Fibroblast of gingiva (primary cell): ENCODE measurements at regions not wholly inside any gene's neighbourhood (a gene's known extent, or its start where the extent isn't known, plus 50 kb on each side); places are given as distances from the start of the nearest gene placed in this dataset.

ENCODE experiments used
- DNase-seq: peaks from one replicate; pipeline ENCODE4 v3.0.0-alpha.2; 2011; ENCODE audit warnings: low read depth

DNA sequence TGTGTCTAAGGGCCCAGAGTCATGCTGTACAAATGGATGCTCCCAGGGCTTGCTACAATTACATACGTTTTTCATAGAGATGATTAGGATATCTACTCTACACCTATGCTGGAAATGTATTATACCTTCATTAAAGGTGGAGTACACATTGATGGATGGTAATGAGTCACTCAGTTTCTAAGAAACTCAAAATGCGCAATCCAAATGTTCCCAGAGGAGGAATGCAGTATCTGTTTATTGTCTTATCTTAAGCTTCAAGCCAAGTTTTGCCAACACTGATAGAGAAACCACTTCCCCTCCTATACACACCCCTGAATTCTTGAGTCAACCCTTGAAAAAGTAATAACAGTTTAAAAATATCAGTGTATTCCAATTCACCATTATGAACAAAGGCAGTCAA, 266.6 kb upstream of the FAR2 start:
- no peak for DNase-seq

DNA sequence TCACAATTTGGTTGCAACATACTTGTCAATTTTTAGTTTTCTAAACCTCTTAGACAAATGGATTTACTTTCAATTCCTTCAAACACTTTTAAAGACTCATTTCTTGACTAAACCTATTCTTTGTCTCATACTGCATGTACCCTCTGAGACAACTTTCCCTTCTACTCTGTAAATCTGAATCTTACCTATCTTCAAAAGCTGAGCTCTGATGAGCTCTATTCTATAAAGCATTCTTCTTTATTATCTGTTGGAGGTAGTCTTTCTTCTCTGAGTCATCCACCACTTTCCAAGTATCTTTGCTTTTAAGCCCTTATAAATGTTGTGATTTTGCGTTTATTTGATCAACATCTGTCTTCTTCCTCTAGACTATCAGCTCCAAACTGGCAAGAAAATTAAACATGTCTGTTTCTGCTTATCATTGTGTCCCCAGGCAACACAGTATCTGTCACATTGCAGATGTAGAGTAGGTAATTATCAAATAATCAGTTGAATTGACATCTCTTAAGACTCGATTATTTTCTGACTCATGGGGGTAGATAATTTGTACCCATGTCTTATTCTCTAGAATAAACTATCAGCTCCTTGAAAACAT, 265.6 kb upstream of the FAR2 start:
- DNase-seq = no peak

DNA sequence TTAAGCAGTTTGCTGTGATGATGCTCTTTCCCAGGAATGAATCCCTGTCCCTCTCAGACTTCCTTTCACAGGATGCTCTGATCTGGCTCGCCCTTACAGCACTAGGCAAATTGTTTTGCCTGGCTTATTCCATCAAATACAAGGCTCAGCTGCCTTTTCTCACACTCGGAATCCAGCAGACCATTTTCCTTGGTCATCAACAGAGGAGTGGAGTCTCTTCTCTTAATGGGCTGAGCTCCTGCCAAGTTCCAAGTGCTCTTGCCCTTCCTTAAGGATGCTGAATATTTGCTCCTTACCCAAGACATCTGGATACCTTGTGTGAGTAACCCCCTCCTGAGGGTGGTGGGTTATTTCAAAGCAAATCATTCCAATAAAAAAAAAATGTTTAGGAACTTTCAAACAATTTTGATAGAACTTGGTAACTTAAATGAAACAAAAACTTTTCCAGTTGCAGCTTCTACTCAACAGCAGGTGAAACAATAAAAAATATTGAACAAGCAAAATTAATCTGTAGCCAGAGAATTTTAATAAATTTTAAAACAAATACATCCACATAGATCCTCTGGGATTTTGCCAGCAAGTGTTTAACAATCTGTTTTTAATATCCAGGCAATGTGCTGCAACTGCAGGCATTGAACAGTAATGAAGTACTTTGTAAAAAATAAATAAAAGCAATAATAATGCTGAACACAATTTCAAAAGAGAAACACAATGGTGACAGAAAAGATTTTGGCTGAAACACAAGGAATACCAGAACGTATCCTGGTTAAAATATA, 264.0 kb upstream of the FAR2 start:
- no peak for DNase-seq

- DNase-seq = no peak
These were observed 263.1 kb upstream of the FAR2 start for GRCh38 chr12:28885928-28886327.

- DNase-seq = no peak
These were observed 261.6 kb upstream of the FAR2 start for GRCh38 chr12:28887461-28887990.

GRCh38 chr12:28890664-28891063, 258.4 kb upstream of the FAR2 start:
- no peak for DNase-seq

- DNase-seq = no peak
These were observed 258.0 kb upstream of the FAR2 start for GRCh38 chr12:28891126-28891525.

DNA sequence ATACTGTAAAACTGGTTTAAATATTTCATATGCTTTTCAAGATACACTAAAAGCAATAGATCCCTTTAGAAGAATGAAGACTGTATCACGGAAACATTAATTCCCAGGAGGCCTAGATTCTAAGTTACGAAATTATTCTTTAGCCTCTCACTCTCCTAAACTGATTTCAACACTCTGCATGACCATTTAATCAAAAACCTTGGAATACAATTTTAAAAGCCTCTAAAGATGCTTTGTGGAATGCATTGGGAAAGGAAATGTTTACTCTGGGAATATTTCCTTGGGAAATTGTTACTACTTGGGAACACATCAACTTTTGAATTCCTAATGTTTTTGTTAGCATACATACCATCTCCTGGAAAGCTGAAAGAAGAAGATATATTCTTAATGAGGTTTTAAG, 255.7 kb upstream of the FAR2 start:
- peak; percentile 89 for DNase-seq

DNA sequence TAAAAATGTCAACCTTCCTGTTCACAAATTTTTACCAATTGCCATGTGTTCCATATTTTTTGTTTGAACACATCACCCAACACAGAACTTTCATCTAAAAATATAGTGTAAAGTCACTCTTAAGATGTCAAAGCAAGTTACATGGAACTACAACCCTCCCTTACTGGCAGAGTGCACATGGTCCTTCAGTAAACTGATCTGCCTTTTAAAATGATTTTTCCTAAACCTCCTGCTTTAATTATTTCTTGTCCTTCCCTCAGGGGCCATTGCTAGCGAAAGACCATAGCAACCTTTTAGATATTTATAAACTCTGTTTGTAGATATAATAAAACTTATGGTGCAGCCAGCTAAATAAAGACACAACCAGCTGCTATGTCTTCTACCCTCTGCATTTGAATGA, 255.2 kb upstream of the FAR2 start:
- DNase-seq = no peak

GRCh38 chr12:28896421-28896820, 252.7 kb upstream of the FAR2 start:
- no peak for DNase-seq

DNA sequence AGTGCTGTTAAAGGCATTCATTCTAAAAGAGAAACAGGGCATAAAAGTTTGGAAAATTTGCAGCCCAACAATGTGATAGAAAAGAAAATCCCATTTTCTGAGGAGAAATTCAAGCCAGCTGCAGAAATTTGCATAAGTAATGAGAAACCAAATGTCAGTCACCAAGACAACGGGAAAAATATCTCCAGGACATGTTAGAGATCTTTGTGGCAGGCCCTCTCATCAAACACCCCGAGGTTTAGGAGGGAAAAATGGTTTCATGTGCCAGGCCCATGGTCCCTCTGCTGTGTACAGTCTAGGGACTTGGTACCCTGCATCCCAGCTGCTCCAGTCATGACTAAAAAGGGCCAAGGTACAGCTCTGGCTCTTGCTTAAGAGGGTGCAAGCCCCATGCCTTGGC, 251.0 kb upstream of the FAR2 start:
- DNase-seq = no peak

GRCh38 chr12:28899951-28900350, 249.1 kb upstream of the FAR2 start:
- peak; percentile 91 for DNase-seq

- DNase-seq = no peak
These were observed 243.7 kb upstream of the FAR2 start for GRCh38 chr12:28905220-28905955.

- no peak for DNase-seq
These were observed 240.4 kb upstream of the FAR2 start for GRCh38 chr12:28908646-28909045.

GRCh38 chr12:28909291-28909690, 239.8 kb upstream of the FAR2 start:
- DNase-seq = peak; percentile 69

GRCh38 chr12:28925719-28926376, 223.2 kb upstream of the FAR2 start:
- DNase-seq = peak; percentile 97

DNA sequence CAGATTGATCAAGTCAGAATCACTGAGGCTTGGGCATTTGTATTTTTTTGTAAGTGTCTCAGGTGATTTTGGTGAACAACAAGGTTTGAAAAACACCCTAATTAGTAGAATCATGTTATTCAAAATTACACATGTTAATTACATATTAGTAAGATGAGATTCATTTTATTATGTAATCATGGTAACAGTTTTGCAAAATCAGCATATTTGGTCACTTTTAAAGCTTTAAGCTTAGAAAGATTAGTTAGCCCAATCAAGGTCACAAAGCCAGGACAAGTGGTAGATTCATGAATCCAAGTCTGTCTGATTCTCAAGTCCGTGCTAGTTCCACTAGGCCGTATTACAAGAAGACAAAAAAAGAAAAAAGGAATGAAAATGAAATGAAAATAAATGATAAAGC, 218.4 kb upstream of the FAR2 start:
- DNase-seq = no peak

DNA sequence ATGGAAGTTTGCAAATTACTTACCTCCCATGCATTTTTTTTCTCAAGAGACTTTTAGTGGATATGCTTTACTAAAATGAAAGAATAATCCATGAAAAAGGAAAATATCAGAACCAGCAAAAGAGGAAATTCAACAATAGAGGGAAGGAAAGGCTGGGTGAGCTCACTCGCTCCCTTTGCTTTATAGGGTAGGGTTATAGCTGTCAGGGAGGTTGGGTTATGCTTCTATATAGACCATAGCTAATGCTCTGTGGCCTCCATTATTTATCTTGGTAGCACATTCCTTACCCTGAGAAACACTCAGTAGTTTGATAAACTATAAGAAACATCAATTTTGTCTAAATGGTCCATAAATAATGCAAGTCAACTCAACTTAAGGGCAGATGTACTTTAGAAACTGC, 215.9 kb upstream of the FAR2 start:
- no peak for DNase-seq

DNA sequence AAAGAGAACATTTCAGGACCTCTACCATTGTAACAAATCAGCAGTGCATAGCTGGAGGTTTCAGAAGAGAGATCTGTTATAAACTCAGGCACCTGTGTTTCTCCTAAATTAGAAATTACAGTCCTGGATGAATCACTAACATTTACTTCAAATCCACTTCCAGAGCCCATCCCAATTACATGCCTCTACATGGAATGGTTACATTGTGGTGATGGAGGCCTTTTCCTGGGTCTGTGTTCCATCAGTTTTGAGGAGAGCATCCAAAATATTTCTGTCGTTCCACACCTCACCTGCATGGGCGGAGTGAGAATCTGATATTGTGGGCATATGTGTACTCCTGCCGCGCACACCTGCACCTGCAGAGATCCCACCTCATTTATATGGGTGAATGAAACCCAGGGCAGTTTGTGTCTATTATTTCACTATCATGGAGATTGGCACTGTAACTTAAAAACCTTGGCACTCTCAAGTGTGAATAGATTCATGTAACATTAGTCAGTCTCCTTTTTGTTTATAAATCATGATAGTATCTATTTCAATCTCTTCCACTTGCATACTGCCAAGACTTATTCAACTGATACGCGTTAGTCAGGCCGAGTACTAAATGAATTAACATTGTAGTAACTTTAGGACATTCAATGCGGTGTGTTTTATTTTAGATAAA, 215.1 kb upstream of the FAR2 start:
- peak; percentile 51 for DNase-seq

GRCh38 chr12:28936221-28936620, 212.9 kb upstream of the FAR2 start:
- DNase-seq = no peak

DNA sequence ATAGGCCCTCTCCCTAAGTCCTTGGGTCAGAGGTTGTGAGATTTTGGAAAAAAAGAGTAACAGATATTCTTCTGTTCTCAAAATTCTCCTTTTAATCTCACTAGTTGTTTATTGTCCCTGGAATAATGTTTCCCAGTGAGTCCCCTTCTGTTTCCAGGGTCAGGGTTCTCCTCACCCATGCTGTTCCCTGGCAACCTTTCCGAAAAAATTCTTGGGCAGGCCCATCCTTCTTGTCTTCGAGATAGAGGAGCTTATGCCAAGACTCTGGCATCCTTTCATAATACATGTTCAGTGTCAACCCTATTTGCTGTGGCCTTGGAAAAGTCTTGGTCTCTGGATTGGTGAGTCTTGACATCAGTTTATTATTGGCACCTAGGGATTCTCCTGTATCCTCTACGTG, 212.4 kb upstream of the FAR2 start:
- no peak for DNase-seq

- DNase-seq = peak; percentile 62
These were observed 211.9 kb upstream of the FAR2 start for GRCh38 chr12:28937196-28937595.
